AG10803 (cell line): ENCODE measurements at regions not wholly inside any gene's neighbourhood (a gene's known extent, or its start where the extent isn't known, plus 50 kb on each side); places are given as distances from the start of the nearest gene placed in this dataset.
A peak's percentile ranks its signal among the peaks of the same experiment; 100 is the strongest.

Experiments used
- DNase-seq: peaks from one replicate; pipeline ENCODE4 v3.0.0; 2010; ENCODE audit warnings: low read depth
- H3K4me3 ChIP-seq: 2 replicates; pipeline ENCODE4 v1.5.1; 2011; ENCODE audit warnings: mild to moderate bottlenecking, low read length, control low read depth
- CTCF ChIP-seq: conservative IDR thresholded peaks from 2 replicates; pipeline ENCODE4 v1.5.1; 2011; ENCODE audit warnings: mild to moderate bottlenecking, low read length, control low read depth, inconsistent platforms

DNA sequence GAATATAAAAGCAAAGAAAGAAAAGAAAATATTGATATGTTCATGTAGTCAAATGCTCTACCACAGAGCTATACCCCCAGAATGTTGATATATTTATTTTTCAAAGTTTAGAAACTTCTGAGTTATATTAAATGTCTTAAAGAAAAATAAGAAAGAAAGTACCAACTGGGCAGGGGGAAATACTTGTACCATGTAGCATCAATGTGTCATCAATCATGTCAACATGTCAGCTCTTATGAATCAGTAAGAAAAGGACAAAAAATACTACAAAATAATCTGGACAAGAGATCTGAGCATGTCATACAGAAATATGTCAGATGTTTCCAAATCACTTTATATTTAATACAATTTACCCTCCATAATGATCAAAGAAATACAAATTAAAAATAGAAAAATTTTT, 595.1 kb upstream of the ATP2B1 start:
- no peak for DNase-seq
- H3K4me3 ChIP-seq: no peak overlapping the region
- no peak for TF ChIP-seq CTCF

- no peak for TF ChIP-seq CTCF
Measured at GRCh38 chr12:90301561-90302133, 593.0 kb upstream of the ATP2B1 start.

DNA sequence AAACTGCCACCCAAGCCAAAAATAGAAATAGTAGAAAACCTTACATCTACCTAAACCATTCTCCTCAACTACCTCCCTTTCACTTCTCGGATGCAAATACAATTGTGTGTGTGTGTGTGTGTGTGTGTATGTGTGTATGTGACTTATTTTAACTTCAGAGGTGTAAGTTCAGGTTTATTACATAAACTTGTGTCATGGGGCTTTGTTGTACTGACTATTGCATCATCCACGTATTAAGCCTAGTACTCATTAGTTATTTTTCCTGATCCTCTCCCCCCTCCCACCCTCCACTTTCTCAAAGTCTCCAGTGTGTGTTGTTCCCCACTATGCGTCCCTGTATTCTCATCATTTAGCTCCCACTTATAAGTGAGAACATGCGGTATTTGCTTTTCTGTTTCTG, 592.5 kb upstream of the ATP2B1 start:
- no peak for TF ChIP-seq CTCF
- no peak overlapping the region for H3K4me3 ChIP-seq
- no peak for DNase-seq

More at GRCh38 chr12:90301561-90302133, 593.0 kb upstream of the ATP2B1 start:
- no peak overlapping the region for H3K4me3 ChIP-seq
- DNase-seq: peak; percentile 18

DNA sequence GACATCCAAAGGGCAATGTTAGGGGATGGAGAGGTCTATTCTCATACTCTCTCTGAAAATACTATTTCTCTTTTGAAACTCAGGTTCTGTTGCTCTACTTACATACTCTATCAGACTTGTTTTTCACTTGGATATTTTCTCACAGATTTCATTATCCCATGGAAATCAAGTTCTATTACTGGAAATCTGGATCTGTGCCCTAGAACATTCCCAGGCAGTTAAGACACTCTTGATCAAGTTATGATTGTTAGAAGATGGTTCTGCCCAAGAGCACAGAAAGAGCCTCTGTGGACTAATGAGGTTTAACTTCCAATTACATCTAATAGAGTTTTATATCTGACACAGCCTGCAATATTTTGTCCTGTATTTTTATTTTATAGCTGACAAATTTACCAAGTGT, 591.0 kb upstream of the ATP2B1 start:
- no peak for TF ChIP-seq CTCF
- H3K4me3 ChIP-seq: no peak overlapping the region
- peak; percentile 13 for DNase-seq

- no peak overlapping the region for H3K4me3 ChIP-seq
- TF ChIP-seq CTCF: no peak
- DNase-seq: no peak
Measured at GRCh38 chr12:90299121-90299520, 590.5 kb upstream of the ATP2B1 start.

GRCh38 chr12:90298289-90298948, 589.8 kb upstream of the ATP2B1 start:
- no peak for TF ChIP-seq CTCF

DNA sequence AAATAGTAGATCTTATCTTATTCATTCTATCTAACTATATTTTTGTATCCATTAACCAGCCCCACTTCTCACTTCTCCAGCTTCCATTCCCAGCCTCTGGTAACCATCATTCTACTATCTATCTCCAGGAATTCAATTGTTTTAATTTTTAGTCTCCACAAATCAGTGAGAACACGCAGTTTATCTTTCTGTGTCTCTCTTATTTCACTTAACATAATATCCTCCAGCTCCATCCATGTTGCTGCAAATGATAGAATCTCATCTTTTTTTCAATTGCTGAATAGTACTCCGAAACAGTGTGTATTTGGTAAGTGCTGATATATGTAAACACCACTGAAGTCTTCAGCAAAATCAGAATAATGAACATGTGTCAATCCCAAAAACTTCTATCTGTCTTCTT, 587.2 kb upstream of the ATP2B1 start:
- no peak overlapping the region for H3K4me3 ChIP-seq
- TF ChIP-seq CTCF: no peak
- no peak for DNase-seq

More at GRCh38 chr12:90298289-90298948, 589.8 kb upstream of the ATP2B1 start:
- peak; percentile 20 for DNase-seq
- no peak overlapping the region for H3K4me3 ChIP-seq
